GM18507 (cell line): ENCODE measurements at regions not wholly inside any gene's neighbourhood (a gene's known extent, or its start where the extent isn't known, plus 50 kb on each side); places are given as distances from the start of the nearest gene placed in this dataset.
"Not testable (repeated sequence)": the region's sequence is repeated elsewhere in the genome, so short reads cannot be mapped to it uniquely, and the experiment has no call there.

Source experiments
- DNase-seq: peaks from one replicate; pipeline ENCODE4 v3.0.0; 2011; ENCODE audit warnings: low read depth; ENCODE audit not compliant: insufficient read length; ENCODE audit errors: extremely low spot score
- FAIRE-seq: peaks from 2 replicates; lab custom pipeline; 2011; peaks lifted over from hg19 to GRCh38; lab: Jason Lieb, UNC

DNA sequence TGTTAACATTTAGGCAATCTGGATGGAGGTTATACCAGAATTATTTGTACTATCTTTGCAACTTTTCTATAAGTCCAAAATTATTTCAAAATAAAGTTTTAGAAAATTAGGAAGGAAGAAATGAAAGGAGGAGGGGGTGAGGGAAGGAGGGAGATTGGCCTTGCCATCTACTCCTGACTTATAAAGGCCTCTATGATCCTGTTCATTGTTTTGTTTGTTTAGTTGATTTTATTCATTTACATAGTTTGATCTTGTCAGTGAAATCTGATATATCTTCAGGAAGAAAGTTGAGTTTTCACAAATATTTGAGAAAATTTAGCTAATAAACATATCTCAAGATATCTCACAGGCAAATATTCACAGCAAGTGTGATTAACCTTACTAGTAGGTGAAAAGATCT is 189.3 kb upstream of the NOCT start:
- DNase-seq (no peak), FAIRE-seq (no peak)

DNA sequence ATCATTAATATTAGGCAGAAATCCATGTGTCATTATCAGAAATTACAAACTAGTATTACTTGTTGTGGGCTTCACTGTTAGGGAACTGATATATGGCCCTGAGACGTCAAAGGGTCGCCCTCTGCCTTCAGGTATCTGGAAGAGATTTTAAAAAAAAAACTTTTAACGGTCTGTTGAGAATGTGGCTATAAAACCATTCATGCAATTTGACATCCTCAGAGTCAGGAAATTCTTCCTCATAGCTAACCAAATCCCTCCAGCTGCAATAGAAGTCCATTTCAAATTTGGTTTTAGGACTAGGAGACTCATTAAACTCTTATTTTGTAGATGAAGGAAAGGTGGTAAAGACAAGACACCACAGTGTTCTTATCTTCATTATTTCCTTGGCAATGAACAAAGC is 194.2 kb upstream of the NOCT start:
- no peak for FAIRE-seq
- no peak for DNase-seq

DNA sequence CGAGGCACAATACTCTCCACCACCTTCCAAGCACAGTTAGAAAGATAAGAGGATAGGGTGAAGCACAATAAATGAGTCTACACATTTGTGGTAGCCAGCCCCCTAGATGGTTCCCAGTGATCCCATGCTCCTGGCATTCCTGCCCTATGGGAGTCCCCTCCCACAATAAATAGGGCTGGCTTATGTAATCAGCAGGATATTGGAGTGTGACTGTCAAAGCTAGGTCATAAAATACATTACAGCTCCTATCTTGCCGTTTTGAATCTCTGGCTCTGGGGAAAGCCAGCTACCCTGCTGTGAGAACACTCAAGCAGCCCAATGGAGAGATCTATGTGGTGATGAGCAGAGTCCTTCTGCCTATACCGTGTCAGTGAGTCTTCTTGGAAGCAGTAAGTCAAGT is 198.7 kb upstream of the NOCT start:
- DNase-seq (no peak), FAIRE-seq (no peak)

DNA sequence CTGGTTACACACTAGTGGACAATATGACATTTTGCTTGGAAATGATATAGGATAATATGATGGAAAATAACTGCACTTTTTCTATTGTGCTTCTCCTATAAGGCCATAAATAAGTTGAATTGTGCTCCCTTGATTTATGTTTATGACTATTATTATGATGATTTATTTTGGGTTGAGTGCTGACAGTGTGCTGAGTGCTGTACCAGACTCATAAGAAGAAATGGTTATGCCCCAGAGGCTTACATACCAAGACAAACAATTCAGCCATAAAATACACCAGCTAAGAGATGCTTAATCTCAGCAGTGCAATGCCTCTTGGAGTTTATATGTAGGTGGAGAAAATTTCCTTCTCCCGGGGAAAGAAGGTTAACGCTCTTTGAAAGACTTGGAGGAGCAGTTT is 199.8 kb upstream of the NOCT start:
- DNase-seq (no peak), FAIRE-seq (no peak)

DNA sequence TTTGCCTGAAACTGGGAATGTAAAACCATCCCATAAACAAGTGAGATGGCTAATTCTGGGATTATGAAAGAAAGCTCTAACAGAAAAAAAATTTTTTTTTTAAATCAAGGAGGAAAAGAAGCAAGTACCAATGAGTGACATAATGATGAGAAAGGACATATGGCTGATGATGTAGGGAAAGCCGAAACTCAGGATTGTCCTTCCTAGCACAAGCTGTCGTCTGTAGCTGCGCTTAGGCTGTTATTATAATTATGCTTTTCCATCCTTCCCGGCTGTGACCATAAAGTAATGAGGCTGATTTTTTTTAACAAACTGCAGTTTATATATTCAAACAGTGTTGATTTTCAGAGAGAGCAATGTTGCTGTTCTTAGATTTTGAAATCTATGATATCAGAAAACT is 209.8 kb upstream of the NOCT start:
- no peak for FAIRE-seq
- DNase-seq, result no peak

DNA sequence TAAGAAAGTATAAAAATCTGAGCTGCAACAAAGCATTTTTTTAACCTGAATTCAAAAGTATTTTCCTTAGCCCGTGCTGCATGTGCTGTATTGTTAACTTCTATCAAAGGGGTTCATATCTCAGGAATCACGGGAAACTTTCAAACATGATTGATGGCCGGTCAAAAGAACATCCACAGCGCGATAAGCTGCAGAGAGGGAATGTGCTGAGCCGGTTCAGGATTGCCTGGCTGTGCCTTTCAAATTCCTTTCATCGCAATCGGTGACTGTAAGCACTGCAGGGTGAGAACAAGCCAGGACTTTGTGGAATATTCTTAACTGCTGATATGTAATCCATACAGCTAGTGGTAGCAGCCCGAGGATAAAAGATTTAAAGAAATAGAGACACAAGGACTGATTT is 210.9 kb upstream of the NOCT start:
- no peak for DNase-seq
- no peak for FAIRE-seq

DNA sequence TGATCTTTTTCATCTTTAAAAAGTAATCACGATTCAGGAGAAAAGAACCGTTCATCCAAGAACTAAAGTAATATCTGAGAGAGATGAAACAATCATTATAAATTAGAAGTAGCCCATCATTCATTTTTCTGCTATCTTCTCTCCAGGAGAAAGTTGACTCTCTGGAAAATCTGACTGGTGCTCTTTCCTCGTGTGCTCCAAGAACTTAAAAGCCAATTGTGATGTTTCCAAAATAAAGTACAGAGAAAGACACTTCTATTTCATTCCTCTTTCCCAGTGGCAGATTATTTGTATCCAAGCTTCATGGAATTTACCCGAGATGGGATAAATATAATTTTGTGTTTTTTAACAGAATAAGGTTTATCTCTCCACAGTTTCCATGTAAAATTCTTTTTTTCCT is 212.5 kb upstream of the NOCT start:
- DNase-seq (no peak), FAIRE-seq (no peak)

DNA sequence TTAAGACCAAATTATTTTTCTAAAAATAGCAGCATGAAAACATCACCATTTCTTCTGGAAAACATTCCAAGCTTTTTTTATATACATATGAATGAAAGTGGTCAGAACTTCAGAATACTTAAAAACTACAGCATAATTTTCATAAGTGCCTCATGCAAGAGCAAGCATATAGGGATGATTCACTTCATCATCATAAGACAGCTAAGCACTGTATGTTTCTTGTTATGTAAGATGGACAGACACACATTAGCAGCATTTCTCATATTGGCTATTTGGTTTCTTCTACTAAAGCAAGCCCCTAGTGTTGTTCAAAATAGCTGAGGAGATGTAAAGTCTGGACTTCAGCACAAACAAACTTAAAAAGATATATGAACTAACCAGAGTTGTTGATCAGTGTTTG is 213.1 kb upstream of the NOCT start:
- FAIRE-seq, result no peak
- no peak for DNase-seq

DNA sequence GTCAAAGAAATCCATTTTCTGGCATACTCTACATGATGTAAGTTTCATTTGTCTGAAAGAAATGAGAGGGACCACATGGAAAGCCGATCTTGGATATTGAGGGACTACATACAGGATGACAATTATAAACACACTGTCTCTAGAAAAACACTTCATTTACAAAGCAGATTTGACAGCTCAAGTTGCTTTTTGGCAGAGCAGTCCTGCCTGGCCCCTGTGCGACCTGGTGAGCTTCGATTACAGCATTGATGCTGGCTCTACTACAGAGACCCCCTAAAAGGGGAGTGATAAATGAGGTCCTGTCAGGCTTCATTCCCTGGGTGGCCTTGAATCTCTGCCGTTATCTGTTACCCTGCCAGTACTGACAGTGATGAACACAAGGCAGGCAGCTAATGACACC is 215.2 kb upstream of the NOCT start:
- FAIRE-seq, result no peak

DNA sequence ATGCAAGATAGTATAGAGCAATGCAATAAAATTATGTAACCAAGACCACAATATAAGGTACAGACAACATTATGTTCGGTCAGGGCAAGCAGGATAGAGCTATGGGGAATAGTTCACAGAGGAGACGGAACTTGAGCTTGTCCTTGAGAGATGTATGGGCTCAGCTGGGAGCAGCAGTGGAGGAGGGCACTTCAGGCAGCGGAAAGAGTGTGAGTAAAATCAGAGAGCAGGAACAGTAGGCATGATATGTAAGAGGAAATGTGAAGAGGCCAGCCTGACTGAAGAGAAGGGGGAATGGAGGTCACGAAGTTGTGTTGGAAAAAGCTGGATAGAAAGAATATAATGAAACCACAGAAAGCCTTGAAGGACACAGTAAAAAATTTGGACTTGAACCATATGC is 217.2 kb upstream of the NOCT start:
- DNase-seq (no peak), FAIRE-seq (no peak)

More for the DNA sequence above, 215.2 kb upstream of the NOCT start:
- no peak for DNase-seq

DNA sequence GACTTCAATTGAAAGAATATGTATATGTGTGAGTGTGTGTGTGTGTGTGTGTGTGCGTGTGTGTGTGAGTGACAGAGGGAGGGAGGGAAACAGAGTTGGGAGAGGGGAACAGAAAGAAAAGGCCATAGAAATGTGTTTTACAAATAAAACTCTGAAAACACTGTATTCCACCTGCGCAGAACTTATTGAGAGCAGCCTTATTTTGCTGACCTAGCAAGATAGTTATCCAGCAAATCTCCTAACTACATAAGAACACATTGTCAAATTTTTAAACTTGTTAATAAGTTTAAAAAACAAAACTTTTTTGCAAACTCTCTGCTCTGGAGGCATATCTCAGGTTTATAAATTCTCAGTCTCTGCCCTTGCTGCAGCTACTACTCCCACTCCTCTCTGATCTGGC is 217.9 kb upstream of the NOCT start:
- DNase-seq (no peak), FAIRE-seq (no peak)

DNA sequence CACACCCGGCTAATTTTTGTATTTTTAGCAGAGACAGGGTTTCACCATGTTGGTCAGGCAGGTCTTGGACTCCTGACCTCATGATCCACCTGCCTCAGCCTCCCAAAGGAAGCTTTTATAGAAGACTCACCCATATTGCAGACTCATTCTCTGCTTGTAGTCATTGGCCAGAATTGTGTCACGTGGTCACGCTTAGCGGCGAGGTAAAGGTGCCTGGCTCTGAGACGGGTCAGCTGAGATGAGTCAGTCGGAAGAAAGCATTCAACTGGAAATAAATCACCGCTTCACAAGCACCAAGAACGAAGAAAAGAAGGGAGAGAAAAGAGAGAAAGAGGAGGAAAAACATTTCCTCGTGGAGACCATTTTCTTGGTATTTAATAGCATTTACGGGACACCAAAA is 218.8 kb upstream of the NOCT start:
- no peak for DNase-seq
- no peak for FAIRE-seq

DNA sequence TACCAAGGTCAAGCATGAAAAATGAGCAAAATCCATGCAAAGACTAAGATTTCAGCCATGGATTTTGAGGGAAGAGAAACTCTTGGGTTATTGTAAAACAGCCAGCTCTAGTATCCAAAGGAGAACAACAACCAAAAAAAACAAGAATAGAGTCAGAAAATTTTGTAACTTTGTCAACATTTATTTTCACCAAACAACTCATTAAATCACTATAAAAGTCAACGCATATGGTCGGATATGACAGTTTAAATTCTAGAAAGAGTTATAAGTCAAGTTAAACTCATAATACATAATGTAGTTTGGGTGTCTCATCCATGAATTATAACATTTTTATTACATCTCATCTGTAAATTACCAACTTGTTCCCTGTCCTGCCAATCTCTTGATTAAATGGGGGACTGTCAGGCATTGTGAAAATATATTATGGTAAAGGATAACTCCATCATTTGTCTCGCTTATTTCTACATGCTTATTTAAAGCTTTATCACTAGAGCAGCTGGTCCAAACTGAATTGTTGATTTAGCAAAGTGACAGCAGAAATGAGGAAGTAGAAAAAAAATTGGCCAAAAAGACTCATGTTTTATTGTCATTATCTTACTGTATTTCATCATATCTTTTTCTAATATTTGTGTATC is 224.8 kb upstream of the NOCT start:
- DNase-seq (no peak), FAIRE-seq (no peak)

DNA sequence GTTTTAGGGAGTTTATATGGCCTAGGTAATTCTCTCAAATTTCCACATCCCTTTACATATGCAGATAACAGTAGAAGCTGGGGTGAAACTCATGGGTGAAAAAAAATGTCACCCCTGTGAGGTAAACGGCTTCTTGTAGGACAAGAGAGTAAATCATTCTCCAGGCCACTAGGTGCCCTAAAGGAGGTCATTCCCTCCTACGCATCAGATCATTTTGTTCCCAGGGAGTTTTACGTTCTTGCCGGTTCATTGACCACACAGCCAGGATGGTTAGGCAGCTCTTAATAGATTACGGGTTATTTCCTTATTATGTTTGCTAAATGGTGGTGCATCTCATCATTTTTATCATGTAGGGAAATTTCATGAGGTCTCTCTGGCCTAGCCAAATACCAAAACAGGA is 225.8 kb upstream of the NOCT start:
- no peak for DNase-seq
- no peak for FAIRE-seq

DNA sequence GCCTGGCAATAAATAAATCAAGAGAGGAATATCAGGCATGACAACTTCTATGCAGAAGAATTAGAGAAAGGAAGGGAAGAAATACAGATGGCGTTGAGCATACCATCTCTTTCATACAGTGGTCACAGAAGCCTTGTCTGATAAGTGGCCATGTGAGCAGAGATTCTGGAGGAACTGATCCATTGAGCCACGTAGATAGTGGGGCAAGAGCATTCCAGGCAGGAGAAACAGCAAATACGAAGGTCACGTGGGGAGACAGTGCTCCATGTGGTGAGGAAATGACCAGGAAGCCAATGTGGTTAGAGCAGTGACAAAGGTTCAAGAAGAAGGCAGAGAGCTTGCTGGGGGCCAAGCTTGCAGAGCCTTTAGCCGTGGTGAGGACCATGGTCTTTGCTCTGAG is 226.7 kb upstream of the NOCT start:
- no peak for DNase-seq
- no peak for FAIRE-seq

DNA sequence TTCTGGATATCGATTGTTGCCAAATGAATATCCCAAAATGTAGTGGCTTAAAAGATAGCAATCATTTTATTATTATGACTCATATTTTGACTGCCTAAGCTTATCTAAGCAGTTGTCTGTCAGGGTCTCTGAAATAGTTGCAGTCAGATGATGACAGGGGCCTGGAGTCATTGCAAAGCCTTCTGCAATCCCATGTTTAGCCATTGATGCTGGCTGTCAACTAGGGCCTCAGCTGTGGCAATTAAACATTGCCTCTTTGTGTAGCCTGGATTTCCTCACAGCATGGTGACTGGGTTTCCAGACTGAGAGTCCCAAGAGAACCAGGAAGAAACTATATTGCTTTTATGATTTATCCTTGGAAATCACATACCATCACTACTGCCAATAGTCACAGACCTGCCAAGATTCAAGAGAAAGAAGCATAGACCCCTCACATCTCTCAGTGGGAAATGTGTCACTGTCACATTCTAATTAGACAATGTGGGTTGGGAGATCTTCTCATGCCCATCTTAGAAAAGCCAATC is 227.3 kb upstream of the NOCT start:
- FAIRE-seq (no peak), DNase-seq (no peak)

DNA sequence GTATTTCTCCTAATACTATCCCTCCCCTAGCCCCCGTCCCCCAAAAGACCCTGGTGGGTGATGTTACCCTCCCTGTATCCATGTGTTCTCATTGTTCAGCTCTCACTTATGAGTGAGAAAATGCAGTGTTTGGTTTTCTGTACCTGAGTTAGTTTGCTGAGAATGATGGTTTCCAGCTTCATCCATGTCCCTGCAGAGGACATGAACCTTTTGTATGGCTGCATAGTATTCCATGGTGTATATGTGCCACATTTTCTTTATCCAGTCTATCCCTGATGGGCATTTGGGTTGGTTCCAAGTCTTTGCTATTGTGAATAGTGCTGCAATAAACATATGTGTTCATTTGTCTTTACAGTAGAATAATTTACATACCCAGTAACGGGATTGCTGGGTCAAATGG is 235.8 kb upstream of the NOCT start:
- DNase-seq, FAIRE-seq: not testable (repeated sequence)

DNA sequence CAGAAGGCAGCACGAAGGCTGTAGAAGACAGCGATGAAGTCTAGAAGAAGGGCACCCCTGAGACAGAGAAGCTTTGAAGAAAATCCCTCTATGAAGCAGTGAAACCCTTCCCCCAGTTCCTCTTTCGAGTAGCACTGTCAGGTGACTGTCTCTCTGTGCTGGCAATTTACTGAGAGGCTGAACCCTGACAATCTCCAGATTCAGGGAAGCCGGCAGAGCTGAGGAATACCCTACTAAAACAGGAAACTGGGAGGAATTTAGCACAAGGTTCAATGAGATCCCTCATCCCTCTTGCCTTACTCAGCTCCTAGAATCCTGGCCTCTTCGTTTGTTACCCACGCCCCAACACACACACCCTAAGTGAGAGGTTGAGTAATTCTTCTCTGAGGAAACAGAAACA is 239.7 kb upstream of the NOCT start:
- no peak for FAIRE-seq
- DNase-seq, result no peak

DNA sequence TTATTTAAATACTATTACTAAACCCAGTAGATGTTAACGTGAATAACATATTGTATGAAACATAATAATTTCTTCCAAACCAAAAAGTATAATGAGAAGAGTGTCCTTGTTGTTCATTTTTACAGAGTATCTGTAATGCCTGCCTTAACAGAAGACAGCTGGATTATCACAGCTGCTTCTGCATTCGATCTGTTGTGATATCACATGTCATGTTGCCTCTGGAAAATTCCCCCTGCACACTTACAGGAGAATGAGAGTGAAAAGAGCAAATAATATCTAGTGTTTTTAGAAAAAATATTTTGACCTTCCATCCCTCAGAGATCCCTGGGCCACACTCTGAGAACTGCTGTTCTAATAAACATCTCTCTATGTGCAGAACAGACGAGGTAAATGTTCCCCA is 240.1 kb upstream of the NOCT start:
- FAIRE-seq, result no peak
- DNase-seq, result no peak

DNA sequence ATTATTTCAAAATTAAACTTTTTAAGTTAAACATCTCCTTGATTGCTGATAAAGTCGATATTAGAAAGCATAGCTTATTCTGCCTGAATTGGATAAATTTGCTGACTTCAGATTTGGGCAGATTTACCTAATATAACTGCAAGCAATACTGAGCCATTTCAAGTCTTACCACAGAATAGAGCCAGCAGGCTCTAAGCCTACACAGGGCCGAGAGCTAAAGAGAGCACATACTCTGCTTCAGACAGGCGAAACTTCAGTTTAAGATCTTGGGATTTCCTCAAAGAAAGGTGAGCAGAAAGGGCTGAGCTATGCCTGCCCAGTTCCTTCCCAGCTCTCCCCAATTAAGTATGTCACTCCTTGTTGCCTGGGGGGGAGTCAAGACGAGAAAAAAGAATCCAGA is 240.6 kb upstream of the NOCT start:
- FAIRE-seq, result no peak
- no peak for DNase-seq

DNA sequence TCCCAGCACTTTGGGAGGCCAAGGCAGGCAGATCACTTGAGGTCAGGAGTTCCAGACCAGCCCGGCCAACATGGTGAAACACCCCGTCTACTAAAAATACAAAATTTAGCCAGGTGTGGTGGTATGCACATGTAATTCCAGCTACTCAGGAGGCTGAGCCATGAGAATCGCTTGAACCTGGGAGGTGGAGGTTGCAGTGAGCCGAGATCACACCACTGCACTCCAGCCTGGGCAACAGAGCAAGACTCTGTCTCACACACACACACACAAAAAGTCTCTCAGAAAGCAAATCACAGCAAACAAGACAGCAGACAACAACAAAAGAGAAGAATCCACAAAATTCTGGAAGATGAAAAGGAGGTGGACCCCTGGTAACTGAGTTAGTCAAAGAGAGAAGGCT is 241.5 kb upstream of the NOCT start:
- not testable (repeated sequence) for FAIRE-seq, DNase-seq

DNA sequence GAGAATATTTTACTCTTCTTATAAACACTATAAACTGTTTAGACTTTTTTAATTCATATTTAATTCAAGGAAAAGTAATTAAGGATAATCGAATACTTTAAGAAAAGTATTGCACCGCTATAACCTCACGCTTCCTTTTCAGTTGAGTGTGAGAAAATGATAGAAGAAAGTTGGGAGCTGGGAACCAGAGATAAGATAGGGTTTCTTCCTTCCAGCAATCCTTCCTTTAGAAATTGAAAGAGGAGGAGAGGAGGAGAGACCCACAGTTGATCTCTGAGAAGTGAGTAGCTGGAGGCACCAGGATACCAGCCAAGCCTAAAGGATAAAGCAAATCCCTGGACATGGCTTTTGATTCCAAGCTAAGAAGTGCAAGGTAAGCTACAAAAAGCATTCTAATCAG is 242.3 kb upstream of the NOCT start:
- FAIRE-seq (no peak), DNase-seq (no peak)
